Left cardiac atrium (tissue), 4 donors: ENCODE measurements at regions not wholly inside any gene's neighbourhood (a gene's known extent, or its start where the extent isn't known, plus 50 kb on each side); places are given as distances from the start of the nearest gene placed in this dataset.
"Not testable (repeated sequence)": the region's sequence is repeated elsewhere in the genome, so short reads cannot be mapped to it uniquely, and the experiment has no call there.

Source experiments
- ATAC-seq, 2 donors: fragments of 200-7000 bp; cut with Tn5 transposase; one replicate each; pipeline ENCODE4 v1.9.1; 2020; ENCODE audit warnings: mild to moderate bottlenecking in 2 of 2, moderate library complexity in 2 of 2
- DNase-seq: peaks from one replicate; pipeline ENCODE4 v3.0.0-alpha.2; 2020
- intact Hi-C, 2 donors: fragments of 100-400 bp; cut with DNase I; formaldehyde crosslinking; loops; one replicate each; pipeline versions ENCODE4 v1.14.1 to v1.15.1; 2022 to 2023
- donor health status: DM: no; HTN: yes; CAD: no.
- donor health status: DM: no; HTN: yes; CAD: no; lungs with severe emphysema.
- donor health status: DM: yes; HTN: yes; CAD: no.
- donor health status: Dilated cardiomyopathy.

- ATAC-seq (no peak), DNase-seq (no peak)
- intact Hi-C loops, result no loop called here
Observed at GRCh38 chr21:35606578-35606977, 453.7 kb downstream of the SETD4 start.

- DNase-seq, result no peak
- ATAC-seq, result no peak
- intact Hi-C loops, result no loop called here
Observed at GRCh38 chr21:35606146-35606545, 454.2 kb downstream of the SETD4 start.

- intact Hi-C loops, result no loop called here
- DNase-seq (no peak), ATAC-seq (no peak)
Observed at GRCh38 chr21:35603494-35603893, 456.8 kb downstream of the SETD4 start.

GRCh38 chr21:35602811-35603362 lies 457.4 kb downstream of the SETD4 start:
- intact Hi-C loops, result no loop called here
- DNase-seq (no peak), ATAC-seq (no peak)

GRCh38 chr21:35601211-35601610 lies 459.1 kb downstream of the SETD4 start:
- DNase-seq (no peak), ATAC-seq (no peak)
- intact Hi-C loops, result no loop called here

GRCh38 chr21:35599164-35599563 lies 461.2 kb downstream of the SETD4 start:
- intact Hi-C loops, result no loop called here
- DNase-seq (no peak), ATAC-seq (no peak)

- no peak for ATAC-seq
- intact Hi-C loops, result no loop called here
- DNase-seq, result no peak
Observed at GRCh38 chr21:35597750-35598339, 462.5 kb downstream of the SETD4 start.

GRCh38 chr21:35594905-35595304 lies 465.4 kb downstream of the SETD4 start:
- no peak for DNase-seq
- ATAC-seq, result no peak
- intact Hi-C loops, result no loop called here

GRCh38 chr21:35593000-35593502 lies 467.3 kb downstream of the SETD4 start:
- no peak for ATAC-seq
- intact Hi-C loops, result no loop called here

GRCh38 chr21:35590284-35590683 lies 470.0 kb downstream of the SETD4 start:
- intact Hi-C loops, ATAC-seq: not testable (repeated sequence)

More at GRCh38 chr21:35593000-35593502, 467.3 kb downstream of the SETD4 start:
- DNase-seq, result no peak

GRCh38 chr21:35587841-35588380 lies 472.4 kb downstream of the SETD4 start:
- ATAC-seq (no peak), DNase-seq (no peak)
- intact Hi-C loops, result no loop called here

More at GRCh38 chr21:35590284-35590683, 470.0 kb downstream of the SETD4 start:
- not testable (repeated sequence) for DNase-seq

GRCh38 chr21:35586305-35586704 lies 474.0 kb downstream of the SETD4 start:
- intact Hi-C loops, result no loop called here
- no peak for DNase-seq
- ATAC-seq, result no peak

- intact Hi-C loops, result no loop called here
- no peak for ATAC-seq
- no peak for DNase-seq
Observed at GRCh38 chr21:35585878-35586277, 474.4 kb downstream of the SETD4 start.

- ATAC-seq, result no peak
- intact Hi-C loops, result no loop called here
- DNase-seq, result no peak
Observed at GRCh38 chr21:35585155-35585554, 475.2 kb downstream of the SETD4 start.

- DNase-seq (no peak), ATAC-seq (no peak)
- intact Hi-C loops, result no loop called here
Observed at GRCh38 chr21:35583566-35584216, 476.6 kb downstream of the SETD4 start.

- no peak for ATAC-seq
- no peak for DNase-seq
- intact Hi-C loops, result no loop called here
Observed at GRCh38 chr21:35582731-35583130, 477.6 kb downstream of the SETD4 start.

- DNase-seq (no peak), ATAC-seq (no peak)
- intact Hi-C loops, result no loop called here
Observed at GRCh38 chr21:35581640-35582039, 478.7 kb downstream of the SETD4 start.

- ATAC-seq (no peak), DNase-seq (no peak)
- intact Hi-C loops, result no loop called here
Observed at GRCh38 chr21:35579520-35580293, 480.6 kb downstream of the SETD4 start.

- DNase-seq, result no peak
- no peak for ATAC-seq
- intact Hi-C loops, result no loop called here
Observed at GRCh38 chr21:35578831-35579471, 481.4 kb downstream of the SETD4 start.
